HG03064 (cell line): ENCODE measurements at regions not wholly inside any gene's neighbourhood (a gene's known extent, or its start where the extent isn't known, plus 50 kb on each side); places are given as distances from the start of the nearest gene placed in this dataset.

Source experiments
- ATAC-seq: cut with Tn5 transposase; IDR thresholded peaks from one replicate; pipeline ENCODE4 v1.9.1; 2021; ENCODE audit warnings: low read depth; ENCODE audit not compliant: unreplicated experiment

- no peak for ATAC-seq
Measured at GRCh38 chr7:115153769-115154477, 232.0 kb downstream of the MDFIC start.

- ATAC-seq: no peak
Measured at GRCh38 chr7:115153176-115153575, 231.3 kb downstream of the MDFIC start.

GRCh38 chr7:115146148-115146547, 224.3 kb downstream of the MDFIC start:
- ATAC-seq: no peak

- no peak for ATAC-seq
Measured at GRCh38 chr7:115145512-115145911, 223.6 kb downstream of the MDFIC start.

GRCh38 chr7:115137816-115138215, 215.9 kb downstream of the MDFIC start:
- ATAC-seq: no peak

GRCh38 chr7:115136796-115137443, 215.0 kb downstream of the MDFIC start:
- ATAC-seq: no peak

GRCh38 chr7:115135769-115136410, 214.0 kb downstream of the MDFIC start:
- ATAC-seq: peak; percentile 85

GRCh38 chr7:115135146-115135545, 213.3 kb downstream of the MDFIC start:
- no peak for ATAC-seq

- no peak for ATAC-seq
Measured at GRCh38 chr7:115133248-115133647, 211.4 kb downstream of the MDFIC start.

- no peak for ATAC-seq
Measured at GRCh38 chr7:115132096-115132495, 210.2 kb downstream of the MDFIC start.

GRCh38 chr7:115128154-115128553, 206.3 kb downstream of the MDFIC start:
- ATAC-seq: no peak

- no peak for ATAC-seq
Measured at GRCh38 chr7:115127399-115128021, 205.6 kb downstream of the MDFIC start.

- no peak for ATAC-seq
Measured at GRCh38 chr7:115125750-115126149, 203.9 kb downstream of the MDFIC start.

- no peak for ATAC-seq
Measured at GRCh38 chr7:115125312-115125711, 203.4 kb downstream of the MDFIC start.

- ATAC-seq: no peak
Measured at GRCh38 chr7:115124409-115124939, 202.6 kb downstream of the MDFIC start.

- ATAC-seq: no peak
Measured at GRCh38 chr7:115123441-115123840, 201.5 kb downstream of the MDFIC start.

- ATAC-seq: no peak
Measured at GRCh38 chr7:115122388-115122787, 200.5 kb downstream of the MDFIC start.

GRCh38 chr7:115117748-115118147, 195.9 kb downstream of the MDFIC start:
- ATAC-seq: no peak

- no peak for ATAC-seq
Measured at GRCh38 chr7:115116773-115117715, 195.2 kb downstream of the MDFIC start.

- no peak for ATAC-seq
Measured at GRCh38 chr7:115113776-115114175, 191.9 kb downstream of the MDFIC start.
